GM13977 (cell line): ENCODE measurements at regions not wholly inside any gene's neighbourhood (a gene's known extent, or its start where the extent isn't known, plus 50 kb on each side); places are given as distances from the start of the nearest gene placed in this dataset.
"Not testable (repeated sequence)": the region's sequence is repeated elsewhere in the genome, so short reads cannot be mapped to it uniquely, and the experiment has no call there.

Experiments
- DNase-seq: peaks from one replicate; pipeline ENCODE4 v3.0.0; 2012; ENCODE audit warnings: low spot score
- in situ Hi-C: fragments of 300-500 bp; cut with MboI; formaldehyde crosslinking; loops from one replicate; pipeline ENCODE4 v1.12.0; 2022; ENCODE audit warnings: low sequenced_read_pairs, low pct_unique_long_range_greater_than_20kb, mixed read lengths, inconsistent platforms; ENCODE audit not compliant: unreplicated experiment
- TF ChIP-seq, protein P1 (sequence below): IDR thresholded peaks from 2 replicates; pipeline ENCODE4 v1.5.1; 2012; ENCODE audit warnings: mild to moderate bottlenecking, control low read depth; ENCODE audit not compliant: insufficient read depth; ENCODE audit errors: extremely low read depth, missing control alignments

GRCh38 chr4:34953145-34953799 lies 1291.0 kb downstream of the ARAP2 start:
- TF ChIP-seq, protein P1, sequence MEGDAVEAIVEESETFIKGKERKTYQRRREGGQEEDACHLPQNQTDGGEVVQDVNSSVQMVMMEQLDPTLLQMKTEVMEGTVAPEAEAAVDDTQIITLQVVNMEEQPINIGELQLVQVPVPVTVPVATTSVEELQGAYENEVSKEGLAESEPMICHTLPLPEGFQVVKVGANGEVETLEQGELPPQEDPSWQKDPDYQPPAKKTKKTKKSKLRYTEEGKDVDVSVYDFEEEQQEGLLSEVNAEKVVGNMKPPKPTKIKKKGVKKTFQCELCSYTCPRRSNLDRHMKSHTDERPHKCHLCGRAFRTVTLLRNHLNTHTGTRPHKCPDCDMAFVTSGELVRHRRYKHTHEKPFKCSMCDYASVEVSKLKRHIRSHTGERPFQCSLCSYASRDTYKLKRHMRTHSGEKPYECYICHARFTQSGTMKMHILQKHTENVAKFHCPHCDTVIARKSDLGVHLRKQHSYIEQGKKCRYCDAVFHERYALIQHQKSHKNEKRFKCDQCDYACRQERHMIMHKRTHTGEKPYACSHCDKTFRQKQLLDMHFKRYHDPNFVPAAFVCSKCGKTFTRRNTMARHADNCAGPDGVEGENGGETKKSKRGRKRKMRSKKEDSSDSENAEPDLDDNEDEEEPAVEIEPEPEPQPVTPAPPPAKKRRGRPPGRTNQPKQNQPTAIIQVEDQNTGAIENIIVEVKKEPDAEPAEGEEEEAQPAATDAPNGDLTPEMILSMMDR: no peak
- DNase-seq: no peak

DNA sequence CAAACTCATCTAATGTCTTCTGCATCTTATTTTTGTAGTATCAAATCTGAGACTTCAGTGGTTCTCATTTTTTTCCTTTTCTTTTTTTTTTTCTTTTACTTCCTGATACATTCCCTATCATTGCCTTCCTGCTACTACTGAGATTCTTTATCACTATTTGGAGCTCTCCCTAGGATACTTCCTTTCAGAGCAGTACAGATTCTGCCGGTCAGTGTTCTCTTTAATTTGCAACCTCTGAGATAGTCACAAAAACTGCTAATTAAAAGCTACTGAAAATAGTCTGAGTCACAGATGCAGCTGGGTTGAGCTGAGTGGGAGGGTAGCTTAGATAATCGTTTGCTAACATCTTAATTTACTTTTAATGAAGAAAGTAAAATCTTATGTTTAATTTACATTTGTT lies 1279.7 kb downstream of the ARAP2 start:
- TF ChIP-seq, protein P1: no peak
- no peak for DNase-seq
- in situ Hi-C loops: no loop called here

More at GRCh38 chr4:34953145-34953799, 1291.0 kb downstream of the ARAP2 start:
- in situ Hi-C loops: no loop called here

- no peak for DNase-seq
- TF ChIP-seq, protein P1: no peak
- in situ Hi-C loops: no loop called here
Measured at GRCh38 chr4:34972189-34972588, 1272.1 kb downstream of the ARAP2 start.

GRCh38 chr4:34973650-34974312 lies 1270.5 kb downstream of the ARAP2 start:
- TF ChIP-seq, protein P1: no peak
- in situ Hi-C loops: no loop called here
- DNase-seq: no peak

DNA sequence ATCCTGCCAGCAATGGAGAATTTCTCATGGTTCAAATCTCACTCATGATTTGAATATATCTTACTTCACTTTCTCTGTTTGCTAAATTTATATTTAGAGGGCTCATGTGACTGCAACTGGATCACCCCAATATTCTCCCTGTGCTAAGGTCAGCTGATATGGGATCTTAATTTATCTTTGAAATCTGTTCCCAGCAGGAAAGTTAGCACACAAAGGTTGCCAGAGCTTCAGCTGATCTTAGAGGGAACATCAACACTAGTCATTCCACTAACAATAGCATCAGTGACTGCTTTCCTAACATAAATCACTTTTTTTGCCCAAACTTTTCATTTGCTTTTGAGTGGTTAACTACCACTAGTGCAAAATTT lies 1270.0 kb downstream of the ARAP2 start:
- TF ChIP-seq, protein P1: no peak
- DNase-seq: no peak
- in situ Hi-C loops: no loop called here

DNA sequence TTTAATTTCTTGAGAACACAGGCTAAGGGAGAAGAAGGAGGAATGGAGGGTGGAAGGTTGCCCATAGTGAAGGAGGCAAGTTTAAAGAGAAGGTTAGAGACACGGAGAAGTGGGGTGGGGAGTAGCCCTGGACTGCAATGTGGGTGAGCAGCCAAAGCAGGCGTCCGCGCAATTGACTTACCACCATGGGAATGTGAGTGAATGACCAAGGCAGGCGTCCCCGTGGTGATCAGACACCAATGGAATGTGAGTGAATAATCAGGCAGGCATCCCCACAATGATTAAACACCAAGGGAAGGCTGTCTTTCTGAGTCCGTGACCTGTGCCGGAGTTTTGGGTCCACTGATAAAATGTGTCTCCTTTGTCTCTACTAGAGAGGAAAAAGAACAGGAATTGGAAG lies 1223.1 kb downstream of the ARAP2 start:
- DNase-seq, in situ Hi-C loops: not testable (repeated sequence)

DNA sequence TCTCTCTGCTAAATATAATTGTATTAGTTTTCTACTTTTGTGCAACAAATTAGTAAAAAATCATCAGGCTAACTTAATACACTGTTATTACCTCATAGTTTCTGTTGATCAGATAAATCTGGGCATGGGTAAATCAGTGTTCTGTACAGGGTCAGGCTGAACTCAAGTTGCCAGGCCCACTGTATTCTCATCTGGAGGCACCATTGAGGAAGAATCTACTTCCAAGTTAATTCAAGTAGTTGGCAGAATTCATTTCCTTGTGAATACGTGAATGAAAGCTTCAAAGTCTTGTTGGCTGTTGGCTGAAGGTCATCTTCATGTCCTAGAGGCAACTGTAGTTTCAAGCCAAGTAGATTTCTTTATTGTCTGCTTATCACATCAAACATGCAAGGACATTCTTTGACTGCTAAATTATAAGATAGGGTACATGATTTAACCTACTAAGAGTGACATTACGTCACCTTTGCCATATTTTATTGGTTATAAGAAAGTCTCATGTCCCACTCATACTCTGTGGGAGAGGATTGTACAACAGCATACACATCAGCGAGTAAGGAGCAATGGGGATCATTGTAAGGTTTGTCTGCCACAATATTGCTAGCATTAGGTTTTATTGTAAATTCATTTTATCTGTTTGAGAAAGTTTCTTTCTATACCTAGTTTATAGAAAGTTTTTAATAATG lies 1219.0 kb downstream of the ARAP2 start:
- in situ Hi-C loops: no loop called here
- no peak for DNase-seq
- TF ChIP-seq, protein P1: no peak
